ENCODE measurements at regions not wholly inside any gene's neighbourhood (a gene's known extent, or its start where the extent isn't known, plus 50 kb on each side); places are given as distances from the start of the nearest gene placed in this dataset.

GRCh38 chr5:35408146-35408545, 177.9 kb upstream of the PRLR start:
- in situ Hi-C loops (cut with MboI) = no loop called here

GRCh38 chr5:35407697-35408096, 177.4 kb upstream of the PRLR start:
- no peak overlapping the region for H3K9ac ChIP-seq
- H3K27me3 ChIP-seq (replicated peaks; ENCODE audit: insufficient read depth) = no peaks in the 10 kb centered on the region
- H2AFZ ChIP-seq = no peak overlapping the region
- no peaks in the 10 kb centered on the region for H3K9me3 ChIP-seq (ENCODE audit: low read depth)
- DNase-seq = no peak
- no peaks in the 10 kb centered on the region for H4K20me1 ChIP-seq (ENCODE audit: insufficient read depth)
- no peaks in the 10 kb centered on the region for H3K79me2 ChIP-seq (ENCODE audit: insufficient read depth)
- no peak overlapping the region for H3K4me3 ChIP-seq
- TF ChIP-seq EZH2phosphoT487 (IDR thresholded peaks at IDR 0.05; ENCODE audit: insufficient read depth, low read depth) = no peak
- no peak for TF ChIP-seq EZH2 (IDR thresholded peaks at IDR 0.05; ENCODE audit: insufficient read depth, poor library complexity, severe bottlenecking)
- no peak overlapping the region for H3K27ac ChIP-seq
- H3K36me3 ChIP-seq (ENCODE audit: low read depth) = no peaks in the 10 kb centered on the region
- no peaks in the 10 kb centered on the region for H3K4me1 ChIP-seq (ENCODE audit: insufficient read depth)
- in situ Hi-C loops (cut with MboI) = no loop called here
- H3F3A ChIP-seq (ENCODE audit: insufficient read depth) = no peaks in the 10 kb centered on the region
- H3K4me2 ChIP-seq (ENCODE audit: unreplicated experiment) = no peak overlapping the region
- no peaks in the 10 kb centered on the region for H3K9me2 ChIP-seq (ENCODE audit: insufficient read depth)

More at GRCh38 chr5:35408146-35408545, 177.9 kb upstream of the PRLR start:
- Histone ChIP-seq H3K9ac (no peak overlapping the region), H3F3A (ENCODE audit: insufficient read depth) (no peaks in the 10 kb centered on the region), H3K79me2 (ENCODE audit: insufficient read depth) (no peaks in the 10 kb centered on the region), H3K9me3 (ENCODE audit: low read depth) (no peaks in the 10 kb centered on the region), H3K4me2 (ENCODE audit: unreplicated experiment) (no peak overlapping the region), H3K36me3 (ENCODE audit: low read depth) (no peaks in the 10 kb centered on the region), H3K27ac (no peak overlapping the region), H2AFZ (no peak overlapping the region), H3K9me2 (ENCODE audit: insufficient read depth) (no peaks in the 10 kb centered on the region), H3K4me3 (no peak overlapping the region), H4K20me1 (ENCODE audit: insufficient read depth) (no peaks in the 10 kb centered on the region), H3K27me3 (replicated peaks; ENCODE audit: insufficient read depth) (no peaks in the 10 kb centered on the region), H3K4me1 (ENCODE audit: insufficient read depth) (no peaks in the 10 kb centered on the region)
- WGBS, 2 experiments (ENCODE audit: low coverage in 1 of 2, low lambda C conversion rate in 2 of 2, missing lambda C conversion rate in 2 of 2) = 55 to 57% methylated on average over 2 of the region's 2 CpGs
- DNase-seq = no peak
- no peak for TF ChIP-seq EZH2phosphoT487 (IDR thresholded peaks at IDR 0.05; ENCODE audit: insufficient read depth, low read depth)
- no peak for TF ChIP-seq EZH2 (IDR thresholded peaks at IDR 0.05; ENCODE audit: insufficient read depth, poor library complexity, severe bottlenecking)

- in situ Hi-C loops (cut with MboI) = no loop called here
- no peak overlapping the region for H2AFZ ChIP-seq
Observed at GRCh38 chr5:35405938-35406337, 175.7 kb upstream of the PRLR start.

GRCh38 chr5:35404701-35405100, 174.4 kb upstream of the PRLR start:
- H3K4me2 ChIP-seq (ENCODE audit: unreplicated experiment) = no peak overlapping the region
- H3F3A ChIP-seq (ENCODE audit: insufficient read depth) = no peaks in the 10 kb centered on the region
- no peaks in the 10 kb centered on the region for H4K20me1 ChIP-seq (ENCODE audit: insufficient read depth)
- H3K4me1 ChIP-seq (ENCODE audit: insufficient read depth) = no peaks in the 10 kb centered on the region
- H3K9ac ChIP-seq = no peak overlapping the region
- H3K4me3 ChIP-seq = no peak overlapping the region
- no peaks in the 10 kb centered on the region for H3K79me2 ChIP-seq (ENCODE audit: insufficient read depth)
- WGBS, 2 experiments (ENCODE audit: low coverage in 1 of 2, low lambda C conversion rate in 2 of 2, missing lambda C conversion rate in 2 of 2) = 83 to 87% methylated on average over 9 of the region's 9 CpGs
- in situ Hi-C loops (cut with MboI) = no loop called here
- H3K27ac ChIP-seq = no peak overlapping the region
- H3K36me3 ChIP-seq (ENCODE audit: low read depth) = no peaks in the 10 kb centered on the region
- TF ChIP-seq EZH2phosphoT487 (IDR thresholded peaks at IDR 0.05; ENCODE audit: insufficient read depth, low read depth) (no peak), EZH2 (IDR thresholded peaks at IDR 0.05; ENCODE audit: insufficient read depth, poor library complexity, severe bottlenecking) (no peak)
- no peaks in the 10 kb centered on the region for H3K9me2 ChIP-seq (ENCODE audit: insufficient read depth)
- no peak for DNase-seq
- H3K9me3 ChIP-seq (ENCODE audit: low read depth) = no peaks in the 10 kb centered on the region
- H3K27me3 ChIP-seq (replicated peaks; ENCODE audit: insufficient read depth) = no peaks in the 10 kb centered on the region
- no peak overlapping the region for H2AFZ ChIP-seq

More at GRCh38 chr5:35405938-35406337, 175.7 kb upstream of the PRLR start:
- 85 to 88% methylated on average over 15 of the region's 15 CpGs for WGBS, 2 experiments (ENCODE audit: low coverage in 1 of 2, low lambda C conversion rate in 2 of 2, missing lambda C conversion rate in 2 of 2)
- no peaks in the 10 kb centered on the region for H3F3A ChIP-seq (ENCODE audit: insufficient read depth)
- no peaks in the 10 kb centered on the region for H3K9me2 ChIP-seq (ENCODE audit: insufficient read depth)
- H3K4me2 ChIP-seq (ENCODE audit: unreplicated experiment) = no peak overlapping the region
- no peaks in the 10 kb centered on the region for H3K27me3 ChIP-seq (replicated peaks; ENCODE audit: insufficient read depth)
- H3K79me2 ChIP-seq (ENCODE audit: insufficient read depth) = no peaks in the 10 kb centered on the region
- no peaks in the 10 kb centered on the region for H3K36me3 ChIP-seq (ENCODE audit: low read depth)
- H3K4me3 ChIP-seq = no peak overlapping the region
- H3K9ac ChIP-seq = no peak overlapping the region
- no peaks in the 10 kb centered on the region for H4K20me1 ChIP-seq (ENCODE audit: insufficient read depth)
- H3K4me1 ChIP-seq (ENCODE audit: insufficient read depth) = no peaks in the 10 kb centered on the region
- DNase-seq = no peak
- TF ChIP-seq EZH2 (IDR thresholded peaks at IDR 0.05; ENCODE audit: insufficient read depth, poor library complexity, severe bottlenecking) (no peak), EZH2phosphoT487 (IDR thresholded peaks at IDR 0.05; ENCODE audit: insufficient read depth, low read depth) (no peak)
- H3K9me3 ChIP-seq (ENCODE audit: low read depth) = no peaks in the 10 kb centered on the region
- no peak overlapping the region for H3K27ac ChIP-seq

GRCh38 chr5:35393901-35394300, 163.6 kb upstream of the PRLR start:
- in situ Hi-C loops (cut with MboI) = no loop called here
- no peaks in the 10 kb centered on the region for H3K4me1 ChIP-seq (ENCODE audit: insufficient read depth)
- H3K9me3 ChIP-seq (ENCODE audit: low read depth) = no peaks in the 10 kb centered on the region
- H3K4me3 ChIP-seq = no peak overlapping the region
- H2AFZ ChIP-seq = no peak overlapping the region
- DNase-seq = no peak
- H3K9me2 ChIP-seq (ENCODE audit: insufficient read depth) = no peaks in the 10 kb centered on the region
- no peaks in the 10 kb centered on the region for H3F3A ChIP-seq (ENCODE audit: insufficient read depth)
- no peaks in the 10 kb centered on the region for H3K27me3 ChIP-seq (replicated peaks; ENCODE audit: insufficient read depth)
- no peak for TF ChIP-seq EZH2 (IDR thresholded peaks at IDR 0.05; ENCODE audit: insufficient read depth, poor library complexity, severe bottlenecking)
- no peak for TF ChIP-seq EZH2phosphoT487 (IDR thresholded peaks at IDR 0.05; ENCODE audit: insufficient read depth, low read depth)
- no peak overlapping the region for H3K27ac ChIP-seq
- WGBS, 2 experiments (ENCODE audit: low coverage in 1 of 2, low lambda C conversion rate in 2 of 2, missing lambda C conversion rate in 2 of 2) = 74 to 77% methylated on average over 4 of the region's 4 CpGs
- H3K9ac ChIP-seq = no peak overlapping the region
- H3K36me3 ChIP-seq (ENCODE audit: low read depth) = no peaks in the 10 kb centered on the region
- no peaks in the 10 kb centered on the region for H4K20me1 ChIP-seq (ENCODE audit: insufficient read depth)
- no peaks in the 10 kb centered on the region for H3K79me2 ChIP-seq (ENCODE audit: insufficient read depth)
- H3K4me2 ChIP-seq (ENCODE audit: unreplicated experiment) = no peak overlapping the region
